ENCODE measurements at regions not wholly inside any gene's neighbourhood (a gene's known extent, or its start where the extent isn't known, plus 50 kb on each side); places are given as distances from the start of the nearest gene placed in this dataset.

DNA sequence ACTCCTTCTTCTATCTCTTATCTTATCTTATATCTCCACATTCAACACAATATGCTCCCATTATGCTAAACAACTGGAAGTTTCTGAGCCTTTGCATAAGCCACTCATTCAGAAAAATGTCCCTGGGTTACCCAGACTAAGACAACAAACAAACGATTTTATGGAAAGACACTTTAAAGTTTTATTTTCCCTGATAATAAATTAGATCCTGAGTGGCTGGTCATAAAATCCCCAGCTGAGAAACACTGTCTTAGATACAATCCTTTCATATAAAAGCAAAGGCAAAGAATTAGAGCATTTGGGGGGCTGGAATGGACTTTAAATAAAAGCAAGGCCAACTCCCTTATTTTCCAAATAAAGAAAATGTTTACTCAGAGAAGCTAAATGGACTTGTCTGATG, 322.3 kb downstream of the GBE1 start:
- DNase-seq = no peak

DNA sequence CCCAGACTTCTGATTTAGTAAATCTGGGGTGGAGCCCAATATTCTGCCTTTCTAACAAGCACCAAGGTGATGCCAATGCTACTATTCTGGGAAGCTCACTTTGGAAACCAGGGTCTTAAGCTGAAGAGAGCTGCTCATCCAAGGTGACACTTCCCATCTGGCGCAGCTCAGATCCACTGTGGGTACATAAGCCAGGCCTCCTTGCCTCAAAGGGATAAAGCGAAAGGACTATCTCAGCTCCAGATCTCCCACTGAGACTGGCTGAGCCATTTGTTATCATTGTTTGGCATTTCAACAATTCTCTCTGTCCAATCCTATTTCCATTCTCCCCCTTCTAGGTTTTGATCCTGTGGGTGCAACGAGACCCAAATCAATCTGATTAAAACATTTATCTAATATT, 323.8 kb downstream of the GBE1 start:
- no peak for DNase-seq

DNA sequence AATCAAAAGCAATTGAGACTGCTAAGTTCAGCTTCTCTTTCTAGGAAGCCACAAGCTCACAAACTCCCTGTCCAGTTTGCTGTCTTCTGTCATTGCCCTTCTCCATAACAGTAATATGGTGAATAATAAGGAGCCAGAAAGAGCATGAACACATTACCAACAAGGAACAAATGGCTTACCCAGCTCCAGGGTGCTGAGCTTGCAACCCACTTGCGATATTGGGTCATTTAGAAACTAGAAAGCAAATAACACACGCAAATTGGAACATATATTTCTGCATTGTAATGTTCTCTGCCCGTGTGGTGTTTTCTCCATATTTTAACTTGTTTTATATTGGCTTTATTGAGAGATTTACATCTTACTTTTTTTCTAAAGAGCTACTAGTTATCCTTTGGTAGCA, 325.3 kb downstream of the GBE1 start:
- no peak for DNase-seq

DNA sequence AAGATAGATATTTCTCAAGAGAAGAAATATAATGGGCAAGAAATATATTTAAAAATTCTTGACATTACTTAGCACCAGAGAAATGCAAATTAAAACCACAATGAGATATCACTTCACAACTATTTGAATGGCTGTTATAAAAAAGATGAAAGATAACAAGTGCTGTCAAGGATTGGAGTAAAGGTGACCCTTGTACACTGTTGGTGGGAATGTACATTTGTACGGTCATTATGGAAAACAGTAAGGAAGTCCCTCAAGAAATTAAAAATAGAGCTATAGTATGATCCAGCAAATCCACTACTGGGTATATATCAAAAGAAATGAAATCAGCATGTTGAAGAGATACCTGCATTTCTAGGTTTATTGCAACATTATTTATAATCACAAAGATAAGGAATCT, 326.4 kb downstream of the GBE1 start:
- no peak for DNase-seq

DNA sequence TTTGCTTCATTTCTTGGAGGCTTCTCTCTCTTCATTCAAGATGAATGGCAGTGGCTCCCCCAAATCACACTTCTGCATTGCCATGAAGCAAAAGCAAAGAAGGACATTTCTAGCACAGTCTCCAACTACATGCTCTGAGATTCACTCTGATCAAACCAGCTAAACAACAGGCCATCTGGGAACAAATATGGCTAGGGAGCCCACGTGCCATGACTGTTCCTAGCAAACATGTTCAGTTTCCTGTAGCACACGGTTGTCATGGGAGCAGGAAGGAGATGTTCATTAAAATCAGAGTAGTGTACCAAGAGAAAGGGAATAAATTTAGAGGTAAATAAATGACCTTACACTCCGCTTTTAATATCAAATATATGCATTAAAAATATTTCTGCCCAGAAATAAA, 327.3 kb downstream of the GBE1 start:
- no peak for DNase-seq

DNA sequence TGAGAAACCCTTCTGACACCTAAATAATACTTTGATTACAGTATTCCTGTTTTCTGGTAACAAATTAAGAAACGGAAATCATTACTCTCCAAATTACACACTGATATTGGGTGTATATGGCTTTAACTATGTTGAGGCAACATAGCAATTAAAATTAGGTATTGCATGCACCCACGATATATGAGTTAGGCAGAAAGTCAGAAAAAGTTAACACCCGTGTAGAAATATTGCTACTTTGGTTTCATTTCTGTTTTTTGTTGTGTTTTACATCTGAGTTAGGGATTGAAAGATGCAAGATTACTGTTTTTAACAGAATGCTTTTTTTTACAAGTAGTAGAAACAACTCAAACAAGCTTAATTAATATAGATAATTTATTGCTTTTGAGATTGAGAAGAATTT, 327.8 kb downstream of the GBE1 start:
- DNase-seq = no peak

DNA sequence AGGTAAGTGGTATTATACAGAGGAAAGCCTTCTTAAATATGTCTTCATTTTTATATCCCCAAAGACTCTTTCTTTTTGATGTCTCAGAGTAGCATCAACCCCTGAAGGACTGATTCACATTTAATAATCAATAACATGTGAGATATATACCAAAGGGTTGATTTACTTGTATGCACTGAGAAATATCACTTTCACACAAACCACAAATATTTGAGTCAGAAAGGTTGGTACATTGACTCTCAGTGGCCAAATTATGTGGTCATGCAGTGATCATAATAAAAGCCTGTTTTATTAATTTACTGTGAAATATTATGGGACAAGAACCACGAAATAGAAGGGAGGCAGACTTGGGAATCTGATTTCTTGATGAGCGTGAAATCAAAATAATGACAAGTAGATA, 329.0 kb downstream of the GBE1 start:
- no peak for DNase-seq

DNA sequence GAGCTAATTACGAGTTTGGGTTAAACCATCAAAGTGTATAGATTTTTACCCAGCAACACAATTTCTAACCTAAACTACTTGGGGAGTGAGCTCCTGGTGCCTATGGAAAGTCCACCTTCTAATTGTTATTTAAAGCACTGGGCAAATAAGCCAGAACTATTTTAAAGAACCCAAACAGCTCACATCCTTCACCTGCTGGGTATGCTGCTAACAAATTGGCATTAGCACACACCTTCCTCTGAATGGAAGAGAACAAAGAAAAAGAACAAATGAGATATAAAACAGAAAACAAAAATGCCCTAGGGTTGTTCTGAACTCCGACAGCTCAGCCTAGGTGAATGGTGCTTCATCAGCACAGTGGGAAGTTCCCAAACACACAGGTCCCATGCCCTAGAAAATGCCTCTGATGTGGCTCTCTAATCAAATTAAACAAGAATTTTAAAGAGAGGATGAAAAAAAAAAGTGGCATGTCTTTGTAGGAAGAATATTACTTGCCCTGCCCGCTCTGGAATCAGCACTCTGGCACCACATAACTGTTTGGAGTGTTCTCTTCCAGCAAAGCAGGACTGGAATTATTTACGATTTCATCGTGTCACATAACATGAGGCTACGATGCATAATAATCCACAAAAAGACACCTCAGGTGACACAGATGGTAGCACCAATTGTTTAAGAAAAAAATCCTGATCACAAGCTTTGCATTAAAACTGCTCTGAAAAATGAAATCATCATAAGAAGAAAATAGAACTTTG, 334.4 kb downstream of the GBE1 start:
- DNase-seq = no peak

DNA sequence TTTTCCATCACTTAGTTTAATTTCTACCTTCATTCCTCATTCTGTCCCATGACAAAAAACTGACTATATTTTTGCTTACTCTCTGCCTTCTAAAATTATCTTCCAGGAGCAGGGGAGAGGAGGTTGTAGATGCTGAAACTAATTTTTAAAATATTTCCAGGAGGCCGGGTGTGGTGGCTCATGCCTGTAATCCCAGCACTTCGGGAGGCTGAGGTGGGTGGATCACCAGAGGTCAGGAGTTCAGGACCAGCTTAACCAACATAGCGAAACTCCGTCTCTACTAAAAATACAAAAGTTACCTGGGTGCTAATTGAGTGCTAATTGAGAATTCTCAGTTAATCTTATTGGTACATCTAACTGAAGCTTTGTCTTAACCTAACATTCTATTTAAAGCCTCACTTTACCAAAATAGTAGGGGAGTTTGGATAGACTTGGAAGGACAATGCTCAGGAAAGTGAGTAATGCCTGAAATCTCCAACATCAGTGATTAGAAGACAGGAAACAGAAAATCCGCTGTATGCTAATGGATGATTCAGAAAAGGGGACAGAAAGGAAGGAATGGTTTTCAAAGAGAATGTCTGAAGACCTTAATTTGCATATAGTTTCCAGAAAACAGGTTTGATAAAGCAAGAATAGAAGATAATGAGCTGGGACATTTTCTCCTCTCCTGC, 336.1 kb downstream of the GBE1 start:
- DNase-seq = no peak

DNA sequence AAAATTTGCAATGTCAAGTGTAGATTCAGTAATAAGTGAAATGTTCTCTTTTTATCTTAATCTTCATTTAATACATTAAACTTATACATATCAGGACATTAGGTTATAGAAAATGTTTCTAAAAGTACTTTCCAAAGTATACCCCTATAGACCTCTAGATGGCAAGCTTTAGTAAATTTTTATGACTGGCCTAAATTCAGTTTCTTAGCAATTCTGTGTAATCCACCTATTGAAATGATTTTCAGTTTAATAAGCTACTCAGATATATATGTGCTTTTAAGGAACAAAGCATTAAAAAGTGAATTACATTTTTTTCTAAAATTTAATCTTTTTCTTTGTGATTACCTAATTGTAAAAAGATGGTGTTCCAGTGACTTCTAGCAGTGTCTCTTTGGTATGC, 342.2 kb downstream of the GBE1 start:
- DNase-seq = no peak

DNA sequence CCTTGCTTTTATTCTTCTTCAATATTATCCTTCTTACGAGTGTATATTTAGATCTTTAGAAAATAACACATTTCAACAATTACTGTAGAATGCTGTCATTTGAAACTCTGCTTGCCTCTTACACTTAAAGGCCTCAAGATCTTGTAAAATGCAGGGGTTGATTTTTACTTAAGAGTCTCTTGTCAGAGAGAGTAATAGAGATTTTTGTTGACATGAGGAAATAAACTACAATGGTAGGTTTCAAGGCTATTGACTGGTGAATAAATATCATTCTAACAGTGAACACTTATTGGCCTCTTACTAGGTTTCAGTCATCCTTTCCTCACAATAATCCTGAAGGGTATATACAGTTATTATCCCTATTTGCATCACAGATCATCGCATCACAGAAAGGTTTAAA, 344.6 kb downstream of the GBE1 start:
- no peak for DNase-seq

DNA sequence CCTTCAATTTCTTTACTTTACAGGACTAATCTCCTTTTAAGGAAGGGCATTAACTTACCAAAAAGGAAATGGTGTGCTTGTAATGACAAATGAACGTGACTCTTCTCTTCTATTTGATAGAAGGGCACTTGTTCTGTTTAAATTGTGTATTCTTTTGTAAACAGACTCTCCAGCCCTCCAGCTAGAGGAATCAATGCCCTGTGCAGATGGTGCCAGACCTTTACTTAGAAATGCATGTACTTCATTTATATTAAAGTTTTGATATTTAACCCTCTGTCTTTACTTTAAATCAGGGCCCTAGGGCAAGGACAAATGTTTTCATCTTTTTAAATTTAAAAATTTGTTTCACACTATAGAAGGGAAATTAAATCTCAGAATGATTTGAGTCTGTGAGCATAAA, 355.1 kb downstream of the GBE1 start:
- no peak for DNase-seq

DNA sequence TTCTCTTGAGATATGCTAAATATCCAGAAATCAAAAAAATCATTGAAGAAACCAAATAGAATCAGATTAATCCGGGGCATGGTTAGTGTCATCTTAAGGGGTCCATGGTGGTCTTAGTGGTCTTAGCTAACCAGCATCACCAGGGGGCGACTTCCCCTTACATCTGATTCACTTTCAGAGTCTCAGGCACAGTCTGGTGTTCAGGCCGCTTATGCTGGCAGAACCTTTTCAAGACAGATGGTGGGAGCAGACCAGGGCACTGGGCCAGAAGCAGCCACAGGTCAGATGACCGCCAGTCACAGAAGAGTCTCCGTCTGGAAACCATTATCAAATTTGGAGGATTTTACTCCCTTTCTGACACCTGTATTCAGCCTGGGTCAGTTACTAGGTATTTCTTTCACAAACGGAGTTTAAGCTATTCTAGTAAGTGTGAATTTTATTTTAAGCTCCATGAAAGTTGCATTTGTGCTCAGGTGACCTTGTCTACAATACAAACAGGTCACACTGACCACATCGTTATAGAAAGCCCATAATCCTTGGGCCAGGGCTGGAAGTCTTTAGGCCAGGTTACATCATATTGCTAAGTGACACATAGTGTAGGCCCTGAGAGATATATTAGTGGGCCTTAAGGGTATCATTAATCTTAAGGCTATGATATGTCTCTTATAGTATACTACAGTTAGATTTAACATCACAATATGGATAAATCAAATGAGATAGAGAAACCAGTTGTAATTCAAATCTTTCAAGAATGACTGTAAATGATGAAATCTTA, 365.5 kb downstream of the GBE1 start:
- no peak for DNase-seq

DNA sequence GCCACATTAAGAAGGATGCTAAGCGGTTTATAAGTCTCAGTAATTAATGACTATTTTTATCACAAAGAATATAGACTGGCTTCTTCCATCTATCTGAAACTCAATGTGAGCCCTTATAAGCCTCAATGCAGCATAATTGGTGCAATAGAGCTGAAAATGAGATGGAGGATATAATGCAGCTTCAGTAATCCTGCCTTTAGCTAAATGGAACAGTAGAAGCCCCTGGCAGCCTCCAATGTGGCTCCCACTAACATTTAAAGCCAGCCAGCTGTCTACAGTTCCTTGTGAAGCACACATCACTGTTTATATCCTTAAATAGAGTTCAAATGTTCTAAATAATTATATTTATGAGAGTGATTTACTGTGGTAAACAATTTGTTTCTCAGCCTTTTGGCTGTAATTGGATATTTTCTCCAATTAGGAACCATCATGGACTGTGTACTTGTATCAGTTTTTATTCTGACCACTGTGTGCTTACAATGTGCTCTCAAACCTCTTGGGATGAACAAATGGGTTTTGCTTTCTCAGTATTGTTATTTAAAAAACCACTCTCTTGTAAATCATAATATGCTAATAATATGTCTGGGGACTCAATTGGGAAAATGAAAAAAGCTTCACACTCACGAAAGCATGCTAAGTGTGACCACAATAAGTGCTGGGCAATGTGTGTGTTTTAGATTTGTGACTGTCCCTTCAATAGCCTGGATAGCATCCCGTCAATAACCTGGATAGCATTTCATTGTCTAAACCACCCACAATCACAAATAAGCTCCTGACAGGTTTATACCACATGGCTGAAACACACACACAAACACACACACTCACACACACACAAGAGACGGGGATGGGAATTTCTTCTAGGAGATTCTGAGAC, 366.6 kb downstream of the GBE1 start:
- DNase-seq = no peak

DNA sequence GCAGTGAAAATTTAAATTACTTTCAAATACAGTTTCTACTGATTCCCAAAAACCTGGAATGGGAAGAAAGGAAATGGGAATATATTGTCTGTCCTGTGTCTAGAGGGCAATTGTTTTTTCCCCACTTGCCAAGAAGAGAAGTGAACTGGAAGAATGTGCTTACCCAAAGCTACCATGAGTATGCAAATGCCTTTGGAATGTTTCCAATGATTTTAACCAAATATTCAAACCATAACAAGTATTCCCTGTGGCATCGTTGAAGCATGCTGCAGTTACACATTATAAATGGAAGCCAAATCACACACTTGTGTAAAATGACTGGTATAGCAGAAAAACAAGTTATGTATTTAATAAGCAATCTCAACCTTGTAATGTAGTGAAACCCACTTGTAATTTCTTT, 368.2 kb downstream of the GBE1 start:
- DNase-seq = no peak

DNA sequence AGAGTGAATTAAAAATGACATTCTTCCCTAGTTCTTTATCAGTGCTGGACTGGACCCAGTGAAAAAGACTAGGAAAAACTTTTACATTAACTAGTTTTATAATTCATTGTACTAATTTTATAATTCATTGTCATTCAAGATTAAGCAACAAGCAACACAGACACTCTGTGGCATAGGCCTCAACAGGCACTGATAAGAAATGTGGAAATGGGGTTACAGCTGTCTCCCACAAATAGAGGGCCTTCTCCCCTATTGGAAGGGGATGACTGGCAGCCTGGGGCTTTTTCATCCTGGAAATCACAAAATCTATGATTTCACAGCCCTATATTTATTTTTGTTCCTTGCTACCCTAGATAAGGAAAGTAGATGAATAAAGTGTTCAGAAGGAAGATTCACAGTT, 370.6 kb downstream of the GBE1 start:
- no peak for DNase-seq

DNA sequence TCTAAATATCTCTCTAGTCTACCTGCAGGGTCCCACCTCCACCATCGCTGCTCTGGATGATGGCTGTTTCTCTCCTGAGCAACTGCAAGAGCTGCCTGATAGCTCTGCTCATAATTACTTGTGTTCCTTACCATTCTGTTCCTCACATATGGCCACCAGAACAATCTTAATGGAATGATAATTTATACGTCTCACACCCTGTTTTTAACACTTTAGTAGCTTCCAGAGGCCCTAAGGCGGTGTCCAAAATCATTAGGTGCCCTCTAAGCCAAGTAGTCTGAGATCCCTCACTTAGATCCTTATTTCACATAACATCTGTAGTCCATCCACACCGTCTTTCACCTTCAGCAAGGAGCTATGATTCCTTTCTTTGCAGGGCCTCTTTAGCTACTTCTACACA, 373.3 kb downstream of the GBE1 start:
- no peak for DNase-seq

DNA sequence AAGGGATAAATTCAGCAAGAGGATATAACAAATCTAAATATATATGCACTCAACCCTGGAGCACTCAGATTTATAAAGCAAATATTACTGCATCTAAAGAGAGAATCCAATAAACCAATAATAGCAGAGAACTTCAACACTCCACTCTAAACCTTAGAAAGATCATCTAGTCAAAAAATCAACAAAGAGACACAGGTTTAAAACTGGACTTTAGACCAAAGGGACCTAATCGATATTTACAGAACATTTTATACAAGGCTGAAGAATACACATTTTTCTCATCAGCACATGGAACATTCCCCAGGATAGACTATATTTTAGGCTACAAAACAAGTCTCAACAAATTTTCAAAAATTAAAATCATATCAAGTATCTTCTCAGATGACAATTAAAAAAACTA, 379.0 kb downstream of the GBE1 start:
- DNase-seq = no peak

DNA sequence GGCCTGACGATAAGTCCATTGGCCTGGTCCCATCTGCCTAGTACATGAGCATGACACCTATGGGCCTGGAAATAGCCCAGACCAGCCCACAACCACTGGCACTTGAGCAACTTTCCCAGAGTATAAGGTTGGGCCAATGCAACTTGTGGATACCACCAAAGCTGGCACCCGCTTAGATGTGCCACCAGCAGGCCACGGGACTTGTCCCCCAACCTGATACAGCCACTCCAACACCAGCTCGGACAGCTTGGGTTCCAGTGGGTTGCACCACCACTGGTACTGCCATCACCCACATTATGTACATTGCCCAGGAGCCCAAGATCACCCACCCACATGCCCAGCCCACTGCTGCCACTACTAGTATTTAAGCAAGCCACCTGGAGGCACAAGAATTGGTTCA, 381.2 kb downstream of the GBE1 start:
- DNase-seq = no peak

DNA sequence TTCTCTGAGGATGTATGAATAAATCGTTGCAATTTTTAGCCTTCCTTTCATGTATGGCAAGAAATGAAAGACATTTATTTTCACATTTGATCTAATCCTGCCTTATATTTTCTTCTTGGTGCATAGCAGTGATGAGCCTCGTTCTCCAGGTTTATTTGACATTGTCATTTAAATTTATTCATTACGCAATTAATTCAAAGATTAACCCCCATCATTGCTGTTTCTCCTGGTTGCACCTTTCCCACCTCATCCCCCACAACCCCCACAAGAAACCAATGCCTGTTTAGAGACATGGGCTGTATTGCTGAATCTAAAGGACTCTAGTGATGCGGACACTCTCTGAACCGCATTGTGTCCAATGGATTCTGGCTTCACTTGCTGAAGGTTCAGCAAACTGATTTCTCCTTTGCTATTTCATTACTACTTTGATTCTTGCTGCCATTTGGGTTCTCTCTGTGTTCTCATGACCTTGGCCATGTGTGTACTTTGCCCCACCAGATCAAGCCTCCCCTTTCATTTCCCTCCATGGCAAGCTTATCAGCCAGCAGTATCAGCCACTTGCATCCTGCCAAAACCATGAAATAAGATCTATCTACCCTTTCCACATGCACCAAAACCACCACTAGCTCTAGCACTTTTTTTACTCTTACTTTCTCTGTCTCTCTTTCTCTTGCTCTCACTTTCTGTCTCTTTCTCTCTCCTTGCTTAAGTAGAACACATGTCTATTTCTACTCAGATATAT, 382.7 kb downstream of the GBE1 start:
- DNase-seq = no peak

DNA sequence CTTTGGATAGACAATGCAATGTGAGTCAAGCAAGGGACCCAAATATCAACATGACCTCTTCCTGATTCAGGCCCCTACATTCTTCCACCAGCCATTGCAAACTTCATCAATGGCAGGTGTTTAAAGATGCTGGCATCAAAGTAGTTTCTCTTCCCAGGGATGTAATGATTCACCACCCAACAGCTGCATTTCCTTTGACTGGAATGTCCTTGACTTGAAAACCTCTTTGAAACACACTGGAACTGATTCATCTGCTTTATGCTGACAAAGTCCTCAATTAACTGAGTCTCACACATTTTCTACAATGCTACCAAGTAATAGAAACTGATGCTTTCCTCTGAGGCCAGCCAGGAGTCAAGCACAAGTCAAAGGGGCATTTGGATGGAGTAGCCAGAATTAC, 385.5 kb downstream of the GBE1 start:
- no peak for DNase-seq

DNA sequence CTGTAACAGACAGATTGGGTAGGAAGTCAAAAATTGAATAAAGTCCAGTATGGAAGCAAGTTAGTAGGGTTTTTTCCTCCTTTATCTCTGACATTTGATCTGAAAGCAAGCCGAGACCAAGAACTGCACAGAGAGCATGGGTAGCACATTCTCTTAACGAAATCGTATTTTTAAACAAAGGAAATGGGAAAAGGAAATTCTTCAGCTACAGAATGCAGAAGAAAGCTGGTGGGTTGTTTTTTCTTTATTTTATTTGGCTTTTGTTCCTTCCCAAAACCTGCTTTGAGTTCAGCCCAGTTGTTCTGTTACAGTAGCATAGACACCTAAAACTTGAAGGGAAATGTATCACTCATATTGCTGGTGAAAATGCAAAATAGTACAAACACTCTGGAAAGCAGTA, 397.0 kb downstream of the GBE1 start:
- no peak for DNase-seq

DNA sequence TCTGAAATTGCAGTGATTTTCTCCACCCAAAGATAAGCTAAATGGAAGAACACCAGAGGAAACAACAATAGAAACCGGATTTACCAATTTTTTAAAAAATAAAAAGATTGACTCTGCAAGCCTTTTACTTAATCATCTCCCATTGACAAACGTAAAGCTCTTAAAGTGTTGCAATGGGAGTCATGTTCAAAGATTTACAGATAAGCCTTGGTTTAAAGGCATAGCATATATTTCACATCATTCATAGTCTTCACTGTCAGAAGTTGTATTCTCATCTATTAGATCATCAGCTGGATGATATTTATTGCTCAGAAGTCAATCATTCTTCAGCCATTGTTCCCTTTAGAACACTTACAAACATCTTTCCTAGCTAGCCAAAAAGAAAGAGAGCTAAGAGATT, 397.6 kb downstream of the GBE1 start:
- no peak for DNase-seq

All from NCI-H1417 treated with DMSO at 0.1 percent for 48 hours (cell line).